Colonic mucosa (tissue), 4 donors: ENCODE measurements at regions not wholly inside any gene's neighbourhood (a gene's known extent, or its start where the extent isn't known, plus 50 kb on each side); places are given as distances from the start of the nearest gene placed in this dataset.

Experiments
- DNase-seq: peaks from one replicate; pipeline ENCODE4 v3.0.0-alpha.2; 2020
- H3K27ac ChIP-seq: fragments of 200-600 bp; one replicate; pipeline ENCODE4 v1.8.0; 2021
- H3K27me3 ChIP-seq: fragments of 200-600 bp; one replicate; pipeline ENCODE4 v1.8.0; 2021
- H3K36me3 ChIP-seq: fragments of 200-600 bp; one replicate; pipeline ENCODE4 v1.8.0; 2021
- H3K4me1 ChIP-seq: fragments of 200-600 bp; one replicate; pipeline ENCODE4 v1.8.0; 2021; ENCODE audit warnings: mild to moderate bottlenecking
- H3K4me3 ChIP-seq: fragments of 200-600 bp; one replicate; pipeline ENCODE4 v1.8.0; 2021
- H3K9ac ChIP-seq, 2 donors: one replicate each; pipeline ENCODE4 v1.7.0; 2013; ENCODE audit warnings: control low read depth in 2 of 2, low read depth in 2 of 2, low read length in 2 of 2
- H3K9me3 ChIP-seq: fragments of 200-600 bp; one replicate; pipeline ENCODE4 v1.8.0; 2021
- intact Hi-C: fragments of 100-400 bp; cut with DNase I; formaldehyde crosslinking; loops from one replicate; pipeline ENCODE4 v1.14.1; 2022
- TF ChIP-seq, protein P1 (sequence below): fragments of 200-600 bp; IDR thresholded peaks from one replicate; pipeline ENCODE4 v1.8.0; 2022; ENCODE audit warnings: antibody characterized with exemption, mild to moderate bottlenecking
- donor health status: healthy.
- donor health status: DM: no; HTN: no; CAD: no.
- donor health status: DM: no; HTN: no; CAD: no.

GRCh38 chr14:30375296-30375892, 183.6 kb upstream of the G2E3 start:
- H3K27me3 ChIP-seq, result no peaks in the 10 kb centered on the region
- no peaks in the 10 kb centered on the region for H3K9me3 ChIP-seq
- H3K4me3 ChIP-seq, result no peak overlapping the region
- H3K27ac ChIP-seq, result no peak overlapping the region
- DNase-seq, result peak; percentile 70
- intact Hi-C loops, result loop anchor here (5.0 to 10.0 kb wide), 2 partner anchors 147 to 239 kb away; no protein-coding TSS in a partner anchor
- H3K4me1 ChIP-seq, result no peaks in the 10 kb centered on the region
- TF ChIP-seq, protein P1, sequence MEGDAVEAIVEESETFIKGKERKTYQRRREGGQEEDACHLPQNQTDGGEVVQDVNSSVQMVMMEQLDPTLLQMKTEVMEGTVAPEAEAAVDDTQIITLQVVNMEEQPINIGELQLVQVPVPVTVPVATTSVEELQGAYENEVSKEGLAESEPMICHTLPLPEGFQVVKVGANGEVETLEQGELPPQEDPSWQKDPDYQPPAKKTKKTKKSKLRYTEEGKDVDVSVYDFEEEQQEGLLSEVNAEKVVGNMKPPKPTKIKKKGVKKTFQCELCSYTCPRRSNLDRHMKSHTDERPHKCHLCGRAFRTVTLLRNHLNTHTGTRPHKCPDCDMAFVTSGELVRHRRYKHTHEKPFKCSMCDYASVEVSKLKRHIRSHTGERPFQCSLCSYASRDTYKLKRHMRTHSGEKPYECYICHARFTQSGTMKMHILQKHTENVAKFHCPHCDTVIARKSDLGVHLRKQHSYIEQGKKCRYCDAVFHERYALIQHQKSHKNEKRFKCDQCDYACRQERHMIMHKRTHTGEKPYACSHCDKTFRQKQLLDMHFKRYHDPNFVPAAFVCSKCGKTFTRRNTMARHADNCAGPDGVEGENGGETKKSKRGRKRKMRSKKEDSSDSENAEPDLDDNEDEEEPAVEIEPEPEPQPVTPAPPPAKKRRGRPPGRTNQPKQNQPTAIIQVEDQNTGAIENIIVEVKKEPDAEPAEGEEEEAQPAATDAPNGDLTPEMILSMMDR, result peak; percentile 82
- H3K9ac ChIP-seq, result no peak overlapping the region
- no peaks in the 10 kb centered on the region for H3K36me3 ChIP-seq

DNA sequence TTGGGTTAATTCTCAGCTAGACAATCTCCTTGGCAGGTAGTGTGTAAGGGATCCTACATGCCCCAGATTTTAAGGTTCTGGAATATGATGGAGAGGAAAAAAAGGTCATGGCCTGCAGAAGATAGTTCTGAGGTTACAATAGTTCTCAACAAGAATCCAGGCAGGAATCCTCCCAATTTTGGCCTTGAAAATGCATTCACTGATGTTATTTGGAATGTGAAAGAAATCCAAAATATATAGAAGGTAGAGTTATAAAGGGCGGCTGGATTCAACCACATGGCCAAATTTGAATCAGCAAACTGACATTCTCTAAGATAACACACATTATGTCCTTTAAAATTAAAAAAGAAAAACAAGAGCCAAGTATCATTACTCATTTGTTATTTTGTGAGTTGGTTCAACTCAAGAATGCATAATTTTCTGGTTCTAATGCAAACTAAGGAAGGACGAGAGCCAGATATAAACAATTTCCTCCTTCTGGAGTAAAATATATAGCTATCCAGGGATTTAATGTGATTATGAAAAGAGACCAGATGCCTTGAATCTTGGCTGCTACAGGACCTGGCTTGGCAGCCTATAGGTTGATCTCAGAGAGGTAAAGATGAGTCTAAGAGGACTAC, 177.0 kb upstream of the G2E3 start:
- Histone ChIP-seq H3K27me3 (no peaks in the 10 kb centered on the region), H3K9ac (no peak overlapping the region), H3K9me3 (no peaks in the 10 kb centered on the region), H3K36me3 (no peaks in the 10 kb centered on the region), H3K27ac (no peak overlapping the region), H3K4me1 (no peaks in the 10 kb centered on the region), H3K4me3 (no peak overlapping the region)
- TF ChIP-seq, protein P1, result no peak
- no peak for DNase-seq
- intact Hi-C loops, result no loop called here

- Histone ChIP-seq H3K4me3 (no peak overlapping the region), H3K27ac (no peak overlapping the region), H3K36me3 (no peaks in the 10 kb centered on the region), H3K9ac (no peak overlapping the region), H3K4me1 (no peaks in the 10 kb centered on the region), H3K27me3 (no peaks in the 10 kb centered on the region), H3K9me3 (no peaks in the 10 kb centered on the region)
- TF ChIP-seq, protein P1, result no peak
- intact Hi-C loops, result no loop called here
- DNase-seq, result no peak
These were observed 173.0 kb upstream of the G2E3 start for GRCh38 chr14:30385925-30386324.

- Histone ChIP-seq H3K27ac (no peak overlapping the region), H3K4me1 (no peaks in the 10 kb centered on the region), H3K36me3 (no peaks in the 10 kb centered on the region), H3K27me3 (no peaks in the 10 kb centered on the region), H3K9ac (no peak overlapping the region), H3K4me3 (no peak overlapping the region), H3K9me3 (no peaks in the 10 kb centered on the region)
- TF ChIP-seq, protein P1, result no peak
- intact Hi-C loops, result no loop called here
- no peak for DNase-seq
These were observed 171.1 kb upstream of the G2E3 start for GRCh38 chr14:30387871-30388270.

- DNase-seq, result no peak
- TF ChIP-seq, protein P1, result no peak
- no peak overlapping the region for H3K9ac ChIP-seq
These were observed 169.7 kb upstream of the G2E3 start for GRCh38 chr14:30389134-30389876.

More at GRCh38 chr14:30389134-30389876, 169.7 kb upstream of the G2E3 start:
- no peaks in the 10 kb centered on the region for H3K36me3 ChIP-seq
- no peaks in the 10 kb centered on the region for H3K9me3 ChIP-seq
- no peak overlapping the region for H3K27ac ChIP-seq
- no peaks in the 10 kb centered on the region for H3K27me3 ChIP-seq
- H3K4me3 ChIP-seq, result no peak overlapping the region
- intact Hi-C loops, result no loop called here
- H3K4me1 ChIP-seq, result no peaks in the 10 kb centered on the region
